GM10266 (cell line): ENCODE measurements at regions not wholly inside any gene's neighbourhood (a gene's known extent, or its start where the extent isn't known, plus 50 kb on each side); places are given as distances from the start of the nearest gene placed in this dataset.

Experiments
- DNase-seq: peaks from one replicate; pipeline ENCODE4 v3.0.0; 2012; ENCODE audit errors: extremely low spot score
- CTCF ChIP-seq: IDR thresholded peaks from 2 replicates; pipeline ENCODE4 v1.5.1; 2012; ENCODE audit warnings: mild to moderate bottlenecking, low read depth; ENCODE audit not compliant: control insufficient read depth, insufficient read depth; ENCODE audit errors: missing control alignments

DNA sequence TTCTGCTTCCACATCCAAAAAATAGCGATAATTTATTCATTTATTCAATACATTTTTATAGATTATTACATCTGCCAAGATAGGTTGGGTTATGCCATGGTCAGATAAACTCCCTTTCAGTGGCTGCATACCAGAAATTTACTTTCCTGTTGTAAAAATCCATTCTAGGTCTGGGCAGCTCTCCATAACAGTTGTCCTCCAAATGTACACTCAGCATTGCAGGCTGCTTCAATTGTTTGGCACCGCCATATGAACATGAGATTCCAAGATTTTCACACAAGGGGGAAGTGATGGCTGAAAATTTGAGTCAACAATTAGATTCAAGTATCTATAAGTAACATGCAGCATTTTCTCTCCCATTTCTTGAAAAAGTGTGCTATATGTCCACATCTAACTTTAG, 568.7 kb downstream of the ETV1 start:
- DNase-seq = no peak
- no peak for TF ChIP-seq CTCF

GRCh38 chr7:13421776-13422175, 567.7 kb downstream of the ETV1 start:
- no peak for DNase-seq

DNA sequence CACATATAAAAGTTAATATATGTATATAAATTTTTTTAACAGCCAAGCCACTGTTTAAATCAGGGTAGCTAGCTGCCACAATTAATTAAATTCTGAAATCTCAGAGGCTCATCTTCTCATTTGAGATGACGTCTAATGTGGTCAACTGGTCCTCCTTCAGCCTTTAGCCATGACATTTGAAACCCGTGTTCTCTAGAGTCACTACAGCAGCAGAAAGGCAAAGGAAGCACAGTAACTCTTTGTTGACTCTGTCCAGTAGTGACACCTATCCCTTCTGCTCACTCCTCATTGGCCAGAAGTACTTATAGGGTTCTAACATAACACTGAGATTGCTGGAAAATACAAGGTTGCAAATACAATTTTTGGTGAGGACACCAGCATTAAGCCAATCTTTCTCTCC, 555.5 kb downstream of the ETV1 start:
- no peak for DNase-seq
- TF ChIP-seq CTCF = no peak

More at GRCh38 chr7:13421776-13422175, 567.7 kb downstream of the ETV1 start:
- no peak for TF ChIP-seq CTCF

DNA sequence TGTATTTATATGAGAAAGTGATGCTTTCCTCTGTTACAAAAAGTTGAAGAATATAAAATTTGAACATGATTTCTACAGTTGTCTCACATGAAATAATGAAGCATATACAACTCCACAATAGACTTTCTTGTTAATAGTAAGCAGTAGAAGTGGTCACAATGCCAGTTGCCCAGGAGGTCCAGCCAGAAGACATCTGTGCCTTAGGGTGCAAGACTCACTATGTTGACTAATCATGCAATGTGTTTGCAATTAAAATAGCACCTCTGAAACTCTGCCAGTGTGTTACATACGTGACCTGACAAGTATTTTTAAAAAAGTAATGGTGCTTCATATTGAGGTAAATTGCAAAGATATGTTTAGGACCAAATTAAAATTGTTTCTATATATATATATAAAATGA, 547.2 kb downstream of the ETV1 start:
- no peak for TF ChIP-seq CTCF
- DNase-seq = no peak

DNA sequence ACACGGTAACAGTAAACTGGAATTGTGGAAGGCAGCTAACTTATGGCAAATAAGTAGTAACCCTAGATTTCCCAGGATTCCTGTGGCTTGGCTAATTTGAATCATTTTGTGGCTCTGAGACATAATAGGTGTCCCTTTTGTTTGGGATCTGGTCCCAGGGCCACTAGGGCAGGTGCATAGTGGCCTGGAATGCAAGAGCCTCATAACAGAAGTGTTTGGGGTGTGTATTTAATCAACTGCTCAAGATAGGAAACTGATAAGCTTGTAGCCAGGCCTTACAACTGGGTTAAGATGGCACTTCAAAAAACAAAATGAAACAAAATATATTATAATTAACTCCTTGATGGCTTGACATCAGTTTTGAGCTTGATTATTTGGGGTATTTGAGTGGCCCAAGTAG, 541.8 kb downstream of the ETV1 start:
- TF ChIP-seq CTCF = no peak
- DNase-seq = no peak

DNA sequence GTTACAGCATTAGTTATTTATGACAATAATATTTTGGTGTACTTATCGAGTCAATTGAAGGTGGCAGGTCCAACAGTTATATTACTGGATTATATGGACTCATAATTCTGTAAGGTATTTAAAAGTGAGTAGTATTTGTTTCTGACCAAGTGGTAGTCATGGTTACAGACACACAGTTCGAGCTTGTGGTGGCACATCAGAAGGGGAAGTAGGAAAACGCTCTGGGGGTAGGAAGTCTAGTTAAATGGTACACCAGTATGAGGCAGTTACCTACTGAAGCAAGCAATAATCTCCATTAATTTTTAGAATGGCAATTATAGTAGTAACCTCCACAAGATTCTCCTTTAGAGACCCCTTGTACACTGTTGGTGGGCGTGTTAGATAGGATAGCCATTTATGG, 541.2 kb downstream of the ETV1 start:
- no peak for TF ChIP-seq CTCF
- no peak for DNase-seq

DNA sequence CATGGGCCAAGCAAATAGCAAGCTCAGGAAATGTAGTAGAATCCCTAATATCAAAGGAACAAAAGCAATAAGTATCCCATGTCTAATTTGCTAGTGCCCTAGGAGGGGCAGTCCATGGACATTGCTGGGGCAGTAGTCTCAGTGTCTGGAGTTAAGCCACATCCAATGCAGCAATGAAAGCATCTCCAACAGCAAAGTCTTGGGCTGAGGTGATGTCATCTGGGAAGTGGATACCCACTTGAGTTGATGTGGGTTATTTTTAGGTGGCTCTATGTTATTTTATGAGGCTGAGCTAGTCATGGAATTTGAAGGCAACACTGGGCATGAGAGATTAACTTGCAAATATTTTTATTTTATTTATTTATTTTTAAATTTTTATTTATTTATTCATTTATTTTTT, 540.0 kb downstream of the ETV1 start:
- no peak for TF ChIP-seq CTCF
- DNase-seq = no peak
